GM12872 (cell line): ENCODE measurements at regions not wholly inside any gene's neighbourhood (a gene's known extent, or its start where the extent isn't known, plus 50 kb on each side); places are given as distances from the start of the nearest gene placed in this dataset.

ENCODE experiments used
- TF ChIP-seq, protein P1 (sequence below): IDR thresholded peaks from 3 replicates; pipeline ENCODE4 v1.5.1; 2011; ENCODE audit warnings: low read depth, mild to moderate bottlenecking, low read length, moderate library complexity; ENCODE audit not compliant: insufficient read depth

DNA sequence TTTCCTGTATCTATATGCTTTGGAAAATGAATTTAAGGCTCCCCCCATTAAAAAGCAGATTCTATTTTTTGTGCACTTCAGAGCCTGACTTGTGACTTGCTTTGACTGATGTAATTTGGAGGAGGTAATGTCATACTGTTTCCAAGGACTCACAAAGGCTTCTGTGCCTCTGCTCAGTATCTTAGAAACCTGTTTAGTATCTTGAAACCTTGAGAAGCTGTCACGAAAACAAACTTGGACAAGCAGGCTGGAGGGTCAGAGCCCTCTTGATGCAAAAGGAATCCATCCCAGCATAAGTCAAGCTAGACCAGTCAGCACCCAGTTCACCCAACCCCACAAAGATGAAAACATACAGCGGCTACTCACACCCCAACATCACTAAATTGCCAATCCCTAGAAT lies 560.0 kb upstream of the PCDH7 start:
- TF ChIP-seq, protein P1, sequence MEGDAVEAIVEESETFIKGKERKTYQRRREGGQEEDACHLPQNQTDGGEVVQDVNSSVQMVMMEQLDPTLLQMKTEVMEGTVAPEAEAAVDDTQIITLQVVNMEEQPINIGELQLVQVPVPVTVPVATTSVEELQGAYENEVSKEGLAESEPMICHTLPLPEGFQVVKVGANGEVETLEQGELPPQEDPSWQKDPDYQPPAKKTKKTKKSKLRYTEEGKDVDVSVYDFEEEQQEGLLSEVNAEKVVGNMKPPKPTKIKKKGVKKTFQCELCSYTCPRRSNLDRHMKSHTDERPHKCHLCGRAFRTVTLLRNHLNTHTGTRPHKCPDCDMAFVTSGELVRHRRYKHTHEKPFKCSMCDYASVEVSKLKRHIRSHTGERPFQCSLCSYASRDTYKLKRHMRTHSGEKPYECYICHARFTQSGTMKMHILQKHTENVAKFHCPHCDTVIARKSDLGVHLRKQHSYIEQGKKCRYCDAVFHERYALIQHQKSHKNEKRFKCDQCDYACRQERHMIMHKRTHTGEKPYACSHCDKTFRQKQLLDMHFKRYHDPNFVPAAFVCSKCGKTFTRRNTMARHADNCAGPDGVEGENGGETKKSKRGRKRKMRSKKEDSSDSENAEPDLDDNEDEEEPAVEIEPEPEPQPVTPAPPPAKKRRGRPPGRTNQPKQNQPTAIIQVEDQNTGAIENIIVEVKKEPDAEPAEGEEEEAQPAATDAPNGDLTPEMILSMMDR = no peak

DNA sequence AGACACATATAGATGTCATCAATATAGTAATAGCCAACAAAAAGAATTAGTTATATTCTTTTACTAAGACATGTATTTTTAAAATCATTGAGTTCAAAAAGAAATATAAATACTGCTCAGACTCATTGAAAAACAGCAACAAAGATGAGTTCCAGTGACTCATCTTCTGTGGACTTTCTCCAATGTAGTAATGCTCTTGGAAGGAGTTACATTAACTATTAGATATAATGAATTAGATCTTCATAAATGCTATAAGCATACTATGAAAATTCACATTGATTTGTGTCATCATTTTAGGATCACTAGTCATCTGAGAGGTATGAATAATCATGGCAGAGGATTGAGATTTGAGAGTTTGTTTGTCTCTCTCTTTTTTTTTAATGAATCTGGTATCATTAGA lies 547.8 kb upstream of the PCDH7 start:
- TF ChIP-seq, protein P1 = no peak

DNA sequence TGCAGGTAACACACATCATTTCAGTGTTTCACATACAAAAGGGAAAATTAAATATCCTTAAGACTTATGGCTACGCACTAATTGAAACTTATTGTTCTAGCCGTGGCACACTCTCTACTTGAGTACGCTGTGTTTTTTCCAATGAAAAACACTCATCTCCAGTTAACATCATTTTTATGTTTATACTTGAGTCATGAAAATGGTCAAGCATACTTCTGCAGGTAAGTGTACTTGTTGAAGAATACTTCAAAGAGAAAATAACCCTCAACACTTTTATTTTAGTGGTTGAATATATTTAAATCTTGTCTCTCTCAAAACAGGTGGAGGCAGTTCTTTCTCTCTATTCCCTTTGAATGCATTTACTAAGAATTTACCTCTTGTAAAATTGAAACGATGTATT lies 538.7 kb upstream of the PCDH7 start:
- TF ChIP-seq, protein P1 = no peak

DNA sequence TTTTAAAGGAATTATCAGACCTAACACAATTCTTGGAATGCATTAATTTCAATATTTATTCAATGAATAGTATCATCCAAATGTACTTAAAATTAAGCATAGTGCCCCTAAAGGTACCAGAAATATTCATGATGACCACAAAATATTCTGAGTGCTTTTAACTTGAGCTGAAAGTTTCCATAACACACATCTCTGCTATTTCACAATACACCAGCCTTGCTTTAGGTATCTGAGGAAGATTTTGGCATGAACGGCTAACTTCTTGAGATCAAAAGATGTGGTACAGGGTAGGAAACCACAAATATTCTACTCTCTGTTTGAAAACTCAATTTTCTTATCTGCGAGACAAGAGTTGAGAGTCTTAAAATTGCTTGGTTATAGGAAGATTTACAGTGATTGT lies 538.3 kb upstream of the PCDH7 start:
- TF ChIP-seq, protein P1 = no peak

DNA sequence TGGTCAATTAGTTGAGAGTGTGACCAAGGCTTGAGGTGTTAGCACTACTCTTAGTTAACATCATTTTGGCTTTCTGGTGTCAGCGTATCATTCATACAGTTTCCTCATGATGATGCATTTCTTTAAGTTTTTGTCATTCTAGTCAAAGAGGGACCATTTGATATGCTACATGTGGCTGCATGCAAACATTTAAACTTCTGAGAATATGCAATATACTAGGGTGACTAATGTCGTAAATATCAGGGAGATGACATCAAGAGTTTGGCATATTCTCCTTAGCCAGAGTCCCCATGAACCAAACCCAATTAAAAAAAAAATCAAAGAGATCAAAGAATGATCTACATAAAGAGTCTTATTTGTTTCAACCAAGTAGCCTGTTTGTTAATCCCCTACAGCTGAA lies 537.4 kb upstream of the PCDH7 start:
- TF ChIP-seq, protein P1 = no peak

DNA sequence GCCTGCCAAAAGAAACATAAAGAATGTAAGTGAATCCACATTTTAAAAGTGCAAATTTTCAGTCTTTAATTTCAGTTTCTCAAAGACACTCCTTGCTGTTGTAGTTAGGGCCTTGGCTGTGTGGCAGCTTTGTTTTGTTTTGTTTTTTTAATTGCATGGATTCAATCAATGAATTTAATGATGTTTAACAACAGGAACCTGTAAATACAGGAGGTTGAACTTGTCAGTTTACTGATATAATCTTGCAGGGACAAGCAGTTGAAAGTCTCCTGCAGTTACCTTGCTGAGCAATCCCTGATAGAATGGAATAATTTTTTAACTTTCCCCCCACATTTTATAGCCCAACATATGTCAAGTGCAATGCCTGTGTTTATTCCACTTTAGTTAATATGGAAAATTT lies 528.3 kb upstream of the PCDH7 start:
- TF ChIP-seq, protein P1 = no peak

DNA sequence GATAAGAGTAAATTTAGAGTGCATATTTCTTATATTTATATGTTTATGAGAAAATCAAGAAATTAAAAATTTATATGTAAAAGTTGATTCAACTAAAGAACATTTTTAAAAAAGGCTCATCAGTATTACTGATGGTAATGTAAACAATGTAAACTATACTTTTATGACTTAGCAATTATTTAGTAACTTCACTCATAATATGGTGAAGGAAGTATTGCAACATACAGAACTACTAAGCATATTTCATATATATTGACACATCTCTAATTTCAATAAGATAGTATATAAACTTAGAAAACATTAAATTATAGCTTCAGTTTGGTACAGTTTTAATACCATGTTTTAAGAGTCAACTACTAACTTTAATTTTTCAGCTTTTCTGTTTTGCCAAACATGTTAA lies 512.8 kb upstream of the PCDH7 start:
- TF ChIP-seq, protein P1 = no peak

DNA sequence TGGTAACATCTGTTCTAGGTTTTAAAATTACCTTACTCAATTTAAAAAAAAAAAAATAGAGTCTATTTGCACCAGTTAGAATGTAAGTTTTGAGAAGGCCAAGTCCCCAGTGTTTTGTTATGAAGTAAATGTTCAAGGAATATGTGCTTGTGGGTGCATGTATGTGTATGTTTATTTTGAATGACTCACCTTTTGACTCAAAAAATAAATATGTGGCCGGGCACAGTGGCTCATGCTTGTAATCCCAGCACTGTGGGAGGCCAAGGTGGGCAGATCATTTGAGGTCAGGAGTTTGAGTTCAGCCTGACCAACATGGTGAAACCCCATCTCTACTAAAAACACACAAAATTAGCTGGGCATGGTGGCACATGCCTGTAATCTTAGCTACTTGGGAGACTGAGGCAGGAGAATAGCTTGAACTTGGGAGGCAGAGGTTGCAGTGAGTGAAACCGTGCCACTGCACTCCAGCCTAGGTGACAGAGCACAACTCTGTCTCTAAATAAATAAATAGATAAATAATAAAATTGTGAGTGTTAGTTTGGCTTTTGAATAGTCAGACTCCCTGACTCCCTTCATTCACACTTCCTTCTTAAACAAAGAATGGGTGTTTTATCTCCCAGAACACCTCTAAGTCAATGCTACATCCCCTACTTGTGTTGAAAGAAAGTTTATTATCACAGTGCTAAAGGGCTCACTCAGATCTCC lies 511.3 kb upstream of the PCDH7 start:
- TF ChIP-seq, protein P1 = no peak
